ENCODE measurements at regions not wholly inside any gene's neighbourhood (a gene's known extent, or its start where the extent isn't known, plus 50 kb on each side); places are given as distances from the start of the nearest gene placed in this dataset.
"Not testable (repeated sequence)": the region's sequence is repeated elsewhere in the genome, so short reads cannot be mapped to it uniquely, and the experiment has no call there.

DNA sequence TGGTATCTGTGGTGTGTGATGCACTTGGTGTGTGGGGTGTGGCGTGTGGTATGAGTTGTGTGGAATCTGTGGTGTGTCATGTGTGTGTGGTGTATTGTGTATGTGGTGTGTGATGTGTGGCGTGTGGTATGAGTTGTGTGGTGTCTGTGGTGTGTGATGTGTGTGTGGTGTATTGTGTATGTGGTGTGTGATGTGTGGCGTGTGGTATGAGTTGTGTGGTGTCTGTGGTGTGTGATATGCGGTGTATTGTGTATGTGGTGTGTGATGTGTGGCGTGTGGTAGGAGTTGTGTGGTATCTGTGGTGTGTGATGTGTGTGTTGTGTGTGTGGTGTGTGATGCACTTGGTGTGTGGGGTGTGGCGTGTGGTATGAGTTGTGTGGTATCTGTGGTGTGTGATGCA lies 271.7 kb upstream of the IRX1 start:
- not testable (repeated sequence) for TF ChIP-seq POLR2A (IDR thresholded peaks at IDR 0.05)
- TF ChIP-seq, protein P1, sequence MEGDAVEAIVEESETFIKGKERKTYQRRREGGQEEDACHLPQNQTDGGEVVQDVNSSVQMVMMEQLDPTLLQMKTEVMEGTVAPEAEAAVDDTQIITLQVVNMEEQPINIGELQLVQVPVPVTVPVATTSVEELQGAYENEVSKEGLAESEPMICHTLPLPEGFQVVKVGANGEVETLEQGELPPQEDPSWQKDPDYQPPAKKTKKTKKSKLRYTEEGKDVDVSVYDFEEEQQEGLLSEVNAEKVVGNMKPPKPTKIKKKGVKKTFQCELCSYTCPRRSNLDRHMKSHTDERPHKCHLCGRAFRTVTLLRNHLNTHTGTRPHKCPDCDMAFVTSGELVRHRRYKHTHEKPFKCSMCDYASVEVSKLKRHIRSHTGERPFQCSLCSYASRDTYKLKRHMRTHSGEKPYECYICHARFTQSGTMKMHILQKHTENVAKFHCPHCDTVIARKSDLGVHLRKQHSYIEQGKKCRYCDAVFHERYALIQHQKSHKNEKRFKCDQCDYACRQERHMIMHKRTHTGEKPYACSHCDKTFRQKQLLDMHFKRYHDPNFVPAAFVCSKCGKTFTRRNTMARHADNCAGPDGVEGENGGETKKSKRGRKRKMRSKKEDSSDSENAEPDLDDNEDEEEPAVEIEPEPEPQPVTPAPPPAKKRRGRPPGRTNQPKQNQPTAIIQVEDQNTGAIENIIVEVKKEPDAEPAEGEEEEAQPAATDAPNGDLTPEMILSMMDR (IDR thresholded peaks at IDR 0.05 in 4 of 5, conservative IDR thresholded peaks at IDR 0.05 in 1 of 5), result not testable (repeated sequence)
